IPS-18c (cell line): ENCODE measurements at regions not wholly inside any gene's neighbourhood (a gene's known extent, or its start where the extent isn't known, plus 50 kb on each side); places are given as distances from the start of the nearest gene placed in this dataset.
"Not testable (repeated sequence)": the region's sequence is repeated elsewhere in the genome, so short reads cannot be mapped to it uniquely, and the experiment has no call there.

Experiments used
- H3K4me3 ChIP-seq: 2 replicates; pipeline ENCODE4 v1.7.0; 2013; ENCODE audit warnings: low read depth, mild to moderate bottlenecking, low read length, moderate library complexity; ENCODE audit not compliant: insufficient read depth
- H3K9me3 ChIP-seq: one replicate; pipeline ENCODE4 v1.6.1; 2013; ENCODE audit warnings: mild to moderate bottlenecking, low read length, moderate library complexity; ENCODE audit not compliant: control insufficient read depth, insufficient read depth

GRCh38 chr12:41699658-41700057 lies 445.0 kb downstream of the GXYLT1 start:
- H3K4me3 ChIP-seq, result no peak overlapping the region
- no peaks in the 10 kb centered on the region for H3K9me3 ChIP-seq

- no peak overlapping the region for H3K4me3 ChIP-seq
- no peaks in the 10 kb centered on the region for H3K9me3 ChIP-seq
Measured at GRCh38 chr12:41697161-41697560, 447.5 kb downstream of the GXYLT1 start.

DNA sequence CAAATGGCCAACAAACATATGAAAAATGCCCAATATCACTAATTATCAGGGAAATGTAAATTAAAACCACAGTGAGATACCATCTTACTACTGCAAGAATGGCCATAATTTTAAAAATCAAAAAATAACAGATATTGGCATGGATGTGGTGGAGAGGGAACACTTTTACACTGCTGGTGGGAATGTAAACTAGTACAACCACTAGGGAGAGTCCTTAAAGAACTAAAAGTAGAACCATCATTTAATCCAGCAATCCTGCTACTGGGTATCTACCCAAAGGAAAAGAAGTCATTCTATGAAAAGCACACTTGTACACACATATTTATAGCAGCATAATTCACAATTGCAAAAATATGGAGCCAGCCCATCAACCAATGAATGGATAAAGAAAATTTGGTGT lies 459.7 kb downstream of the GXYLT1 start:
- Histone ChIP-seq H3K9me3 (no peaks in the 10 kb centered on the region), H3K4me3 (no peak overlapping the region)

DNA sequence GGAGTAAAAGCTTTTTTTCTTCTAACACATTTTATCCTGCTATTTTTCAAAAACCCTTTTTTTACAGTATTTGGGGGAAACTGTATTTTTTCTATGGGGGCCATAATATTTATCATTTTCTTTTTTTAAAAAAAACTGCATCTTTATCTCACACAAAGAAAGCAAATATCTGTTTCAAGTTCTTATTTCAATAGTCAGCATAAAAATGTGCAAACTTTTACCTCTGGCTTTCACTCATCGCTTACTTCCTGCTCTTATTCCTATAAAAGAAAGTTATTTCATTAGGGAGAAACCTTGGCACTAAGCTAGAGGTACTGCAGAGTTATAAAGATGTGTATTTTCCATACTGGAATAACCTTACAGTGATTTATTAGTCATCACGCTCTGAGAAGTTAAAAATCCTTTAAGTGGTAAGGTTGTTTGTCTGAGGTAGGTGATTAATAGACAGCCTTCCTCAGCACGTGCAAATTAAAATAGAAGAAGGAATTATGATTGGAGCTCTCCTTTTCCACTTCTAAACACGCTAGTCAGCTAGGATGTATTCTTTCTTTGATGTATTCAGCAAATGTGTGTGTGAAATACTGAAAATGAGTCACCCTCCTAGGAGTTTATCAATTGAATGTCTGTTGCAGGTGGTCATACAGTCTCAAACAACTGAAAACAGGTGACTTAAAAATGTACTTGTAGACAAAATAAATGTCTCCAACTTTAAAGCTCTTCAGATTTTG lies 461.0 kb downstream of the GXYLT1 start:
- Histone ChIP-seq H3K9me3 (no peaks in the 10 kb centered on the region), H3K4me3 (no peak overlapping the region)

- Histone ChIP-seq H3K9me3 (no peaks in the 10 kb centered on the region), H3K4me3 (no peak overlapping the region)
Measured at GRCh38 chr12:41683023-41683422, 461.7 kb downstream of the GXYLT1 start.

- Histone ChIP-seq H3K4me3 (no peak overlapping the region), H3K9me3 (no peaks in the 10 kb centered on the region)
Measured at GRCh38 chr12:41681898-41682297, 462.8 kb downstream of the GXYLT1 start.

DNA sequence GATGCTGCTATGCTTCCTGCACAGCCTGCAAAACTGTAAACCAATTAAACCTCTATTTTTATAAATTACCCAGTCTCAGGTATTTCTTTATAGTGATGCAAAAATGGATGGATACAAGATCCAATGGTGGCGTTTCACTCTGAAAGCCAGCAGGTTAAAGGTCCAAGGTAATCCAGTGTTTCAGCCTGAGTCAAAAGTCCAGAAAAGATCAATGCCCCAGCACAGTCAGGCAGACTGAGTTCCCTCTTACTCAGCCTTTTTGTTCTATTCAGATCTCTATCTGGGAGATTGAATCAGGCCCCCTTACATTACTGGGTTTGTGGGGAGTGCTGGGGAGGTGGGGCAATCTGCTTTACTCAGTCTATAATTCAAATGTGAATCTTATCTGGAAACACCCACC lies 464.5 kb downstream of the GXYLT1 start:
- no peaks in the 10 kb centered on the region for H3K9me3 ChIP-seq
- no peak overlapping the region for H3K4me3 ChIP-seq

DNA sequence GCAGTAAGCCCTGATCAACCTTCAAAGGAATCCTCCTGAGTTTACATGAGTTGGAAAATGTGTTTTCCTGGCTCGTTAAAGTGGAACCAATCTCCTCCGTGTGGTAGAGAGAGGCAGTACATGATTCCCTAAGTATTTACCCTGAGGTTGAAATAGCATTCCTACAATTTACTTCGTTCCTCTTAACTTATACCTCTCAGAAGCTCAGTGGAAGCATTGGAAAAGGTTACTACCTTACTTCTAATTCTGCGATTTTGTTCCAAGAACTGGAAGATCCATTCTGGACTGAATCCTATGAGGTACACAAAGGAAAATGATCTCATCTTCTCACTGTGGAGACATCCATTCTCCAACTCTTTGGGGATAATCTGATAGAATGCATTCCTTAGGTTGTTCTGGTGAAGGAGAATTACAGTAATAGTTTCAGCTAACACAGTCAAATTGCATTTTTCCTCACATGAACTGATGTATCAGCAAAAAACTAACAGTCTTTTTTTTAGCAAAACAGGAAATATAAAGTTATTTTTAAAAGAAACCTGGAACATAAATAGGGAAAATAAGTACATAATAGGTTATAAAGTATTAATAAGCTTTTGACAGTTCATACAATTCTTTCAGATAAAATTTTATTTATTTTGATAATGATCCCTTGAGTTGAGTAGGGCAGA lies 475.6 kb downstream of the PDZRN4 start:
- Histone ChIP-seq H3K9me3 (no peaks in the 10 kb centered on the region), H3K4me3 (no peak overlapping the region)

DNA sequence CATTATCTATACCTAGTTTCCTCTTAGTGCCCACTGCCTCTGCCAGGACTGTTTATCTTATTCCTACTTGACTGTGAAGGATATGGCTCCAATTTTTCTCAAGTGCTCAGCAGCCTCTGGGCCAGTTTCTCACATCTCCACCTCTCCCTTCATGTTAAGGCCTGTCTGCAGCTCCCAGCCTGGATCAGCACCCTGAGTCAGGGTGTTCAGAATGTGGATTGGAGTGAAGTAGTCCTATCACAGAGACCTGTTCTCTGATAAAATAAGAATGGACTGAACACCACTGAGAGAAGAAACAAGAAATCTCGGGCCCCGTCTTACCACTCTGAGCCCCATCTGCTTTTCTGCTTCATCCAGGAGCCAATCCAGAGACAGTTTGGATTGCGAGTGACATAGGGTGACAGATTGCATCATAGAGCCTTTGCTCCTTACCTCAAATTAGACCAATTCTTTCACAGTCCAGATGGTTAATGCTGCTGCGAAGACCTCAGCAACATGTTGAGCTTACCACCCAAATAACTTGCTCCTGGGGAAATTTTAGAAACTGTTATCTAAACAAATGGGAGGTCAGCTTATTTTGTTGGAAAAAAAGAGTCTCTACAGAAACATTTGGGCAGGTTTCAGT lies 473.1 kb downstream of the PDZRN4 start:
- Histone ChIP-seq H3K4me3 (no peak overlapping the region), H3K9me3 (no peaks in the 10 kb centered on the region)

DNA sequence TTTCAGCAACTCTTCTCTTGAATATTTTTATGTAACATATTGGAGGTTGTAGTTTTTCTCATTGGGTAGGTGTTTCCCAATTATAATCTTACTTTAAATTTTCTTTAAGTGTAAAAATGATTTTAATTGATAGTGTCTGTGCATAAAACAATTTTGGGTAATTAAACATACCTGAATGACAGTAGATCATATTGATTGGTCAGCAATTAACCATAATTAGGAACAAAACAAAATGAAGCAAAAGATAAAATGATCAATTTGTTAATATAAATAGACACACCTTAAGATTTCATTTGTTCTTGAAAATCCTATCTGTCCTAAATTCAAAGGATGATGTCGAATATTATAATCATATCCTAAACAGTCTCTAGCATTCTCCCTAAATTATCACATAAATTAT lies 468.3 kb downstream of the PDZRN4 start:
- Histone ChIP-seq H3K4me3 (no peak overlapping the region), H3K9me3 (no peaks in the 10 kb centered on the region)

DNA sequence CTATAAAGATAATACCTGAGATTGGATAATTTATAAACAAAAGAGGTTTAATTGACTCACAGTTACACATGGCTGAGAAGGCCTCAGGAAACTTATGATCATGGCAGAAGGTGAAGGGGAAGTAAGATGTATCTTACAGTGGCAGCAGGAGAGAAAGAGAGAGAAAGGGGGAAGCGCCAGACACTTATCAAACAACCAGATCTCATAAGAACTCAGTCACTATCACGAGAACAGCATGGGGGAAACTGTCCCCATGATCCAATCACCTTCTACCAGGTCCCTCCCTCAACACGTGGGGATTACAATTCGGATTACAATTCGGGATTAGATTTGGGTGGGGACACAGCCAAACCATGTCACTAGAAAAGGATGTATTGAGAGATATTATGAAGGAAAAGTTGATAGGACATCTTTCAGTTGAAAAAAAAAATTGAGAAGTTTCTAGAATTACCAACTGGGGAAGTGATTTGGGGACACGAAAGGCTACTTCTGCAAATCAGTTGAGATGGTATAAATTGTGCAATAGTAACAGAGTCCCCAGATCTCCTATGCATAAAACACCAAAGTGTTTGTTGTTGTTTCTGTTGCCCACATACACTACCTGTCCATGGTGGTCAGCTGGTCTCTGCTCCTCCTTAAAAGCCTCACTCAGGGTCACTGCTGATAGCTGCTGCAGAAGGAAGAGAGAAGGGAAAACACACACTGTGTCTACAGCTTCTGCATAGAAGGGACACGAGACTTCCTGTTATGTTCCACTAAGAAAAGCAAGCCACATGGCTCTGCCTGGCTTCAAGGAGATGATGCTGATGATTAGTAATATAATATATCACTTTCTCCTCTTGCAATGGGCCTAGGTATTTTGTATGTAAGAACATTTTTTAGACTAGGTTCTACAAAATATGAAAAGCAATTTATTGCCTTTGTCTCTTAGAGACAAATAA lies 465.5 kb downstream of the PDZRN4 start:
- no peaks in the 10 kb centered on the region for H3K9me3 ChIP-seq
- H3K4me3 ChIP-seq, result no peak overlapping the region

DNA sequence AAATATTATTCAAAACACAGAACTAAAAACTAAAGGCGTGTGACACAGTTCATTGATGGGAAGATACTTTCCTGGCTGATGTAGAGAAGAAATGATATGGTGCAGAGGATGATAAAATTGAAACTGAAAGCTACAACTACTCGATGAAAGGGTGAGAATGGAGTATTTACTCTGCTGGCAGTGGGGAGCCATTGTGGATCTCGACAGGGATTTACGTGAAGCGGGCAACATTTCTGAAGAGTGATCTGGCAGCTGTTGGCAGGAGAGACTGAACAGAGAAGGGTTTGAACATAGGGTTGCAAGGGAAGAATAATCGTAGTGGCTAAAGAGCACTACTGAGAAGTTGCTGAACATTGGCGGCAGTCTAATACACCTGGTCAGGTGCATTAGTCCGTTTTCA lies 464.9 kb downstream of the PDZRN4 start:
- H3K9me3 ChIP-seq, result no peaks in the 10 kb centered on the region
- no peak overlapping the region for H3K4me3 ChIP-seq

DNA sequence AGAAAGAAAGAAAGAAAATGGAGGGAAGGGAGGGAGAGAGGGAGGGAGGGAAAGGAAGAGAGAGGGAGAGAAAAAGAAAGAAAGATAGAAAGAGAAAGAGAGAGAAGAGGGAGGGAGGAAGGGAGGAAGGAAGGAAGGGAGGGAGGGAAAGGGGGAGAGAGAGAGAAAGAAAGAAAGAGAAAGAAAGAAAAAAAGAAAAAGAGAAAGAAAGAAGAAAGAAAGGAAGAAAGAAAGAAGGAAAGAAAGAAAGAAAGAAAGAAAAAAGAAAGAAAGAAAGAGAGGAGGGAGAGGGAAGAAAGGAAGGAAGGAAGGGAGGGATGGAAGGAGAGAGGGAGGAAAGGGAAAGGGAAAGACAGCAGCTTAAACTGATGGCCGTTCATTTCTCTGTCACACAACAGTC lies 457.5 kb downstream of the PDZRN4 start:
- Histone ChIP-seq H3K4me3 (no peak overlapping the region), H3K9me3 (no peaks in the 10 kb centered on the region)

- H3K9me3 ChIP-seq, H3K4me3 ChIP-seq: not testable (repeated sequence)
Measured at GRCh38 chr12:41642808-41643207, 454.7 kb downstream of the PDZRN4 start.

GRCh38 chr12:41636653-41637052 lies 448.5 kb downstream of the PDZRN4 start:
- Histone ChIP-seq H3K4me3 (no peak overlapping the region), H3K9me3 (peaks cover 2% of the 10 kb centered on the region)

DNA sequence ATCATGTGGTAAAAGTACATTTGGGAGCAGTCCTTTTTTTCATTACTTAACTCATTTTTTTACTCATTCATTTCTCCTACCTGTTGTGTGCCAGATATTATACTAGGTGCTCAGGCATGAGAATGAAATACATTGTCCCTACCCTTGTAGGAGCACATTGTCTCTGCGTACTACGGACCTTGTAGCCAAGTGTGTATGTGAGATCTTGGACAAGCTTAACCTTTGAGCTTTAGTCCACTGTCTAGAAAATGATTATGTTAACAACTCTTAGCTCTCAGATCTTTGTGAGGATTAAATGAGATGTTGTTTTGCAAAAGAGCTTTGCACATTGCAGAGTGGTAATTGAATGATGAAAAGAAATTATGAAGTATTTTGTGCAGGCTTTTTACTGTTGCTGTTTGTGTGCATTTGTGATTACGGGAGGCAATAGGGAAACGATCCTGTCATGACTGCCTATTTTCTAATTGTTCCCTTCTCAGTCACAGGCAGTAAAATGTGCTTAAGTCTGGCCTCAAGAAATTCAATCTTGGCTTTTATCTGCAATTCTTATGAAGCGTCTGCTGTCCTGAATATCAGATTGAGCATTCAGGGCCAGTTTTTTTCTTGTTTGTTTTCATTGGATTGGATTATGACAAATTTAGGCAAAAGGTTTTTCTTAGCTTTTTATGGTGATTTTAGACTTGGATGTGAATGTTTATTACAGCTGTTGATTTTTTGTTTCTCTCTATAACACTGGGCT lies 447.7 kb downstream of the PDZRN4 start:
- Histone ChIP-seq H3K9me3 (peaks cover 2% of the 10 kb centered on the region), H3K4me3 (no peak overlapping the region)

DNA sequence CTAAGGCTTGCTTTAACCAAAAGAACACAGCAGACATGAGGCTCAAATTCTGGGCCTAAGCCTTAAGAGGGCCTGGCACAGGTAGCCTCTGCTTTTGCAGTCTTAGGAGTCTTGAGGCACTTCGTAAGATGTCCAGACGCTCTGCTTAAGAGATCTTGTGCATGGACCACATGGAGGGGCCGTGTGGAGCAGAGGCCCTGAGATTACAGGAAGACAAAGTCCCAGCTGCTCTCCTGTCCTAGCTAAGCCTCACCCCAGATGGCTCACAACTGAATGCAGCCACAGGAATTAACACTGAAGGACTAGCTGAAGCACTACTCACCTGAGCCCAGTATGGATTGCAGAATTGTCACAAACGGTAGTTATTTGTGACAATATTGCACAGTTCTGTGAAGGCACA lies 446.0 kb downstream of the PDZRN4 start:
- H3K4me3 ChIP-seq, result no peak overlapping the region
- H3K9me3 ChIP-seq, result peaks cover 2% of the 10 kb centered on the region
